GM10266 (cell line): ENCODE measurements at regions not wholly inside any gene's neighbourhood (a gene's known extent, or its start where the extent isn't known, plus 50 kb on each side); places are given as distances from the start of the nearest gene placed in this dataset.

ENCODE experiments used
- DNase-seq: peaks from one replicate; pipeline ENCODE4 v3.0.0; 2012; ENCODE audit errors: extremely low spot score
- CTCF ChIP-seq: IDR thresholded peaks from 2 replicates; pipeline ENCODE4 v1.5.1; 2012; ENCODE audit warnings: mild to moderate bottlenecking, low read depth; ENCODE audit not compliant: control insufficient read depth, insufficient read depth; ENCODE audit errors: missing control alignments

GRCh38 chr7:25427721-25428120 lies 199.4 kb upstream of the NPVF start:
- DNase-seq, result no peak
- TF ChIP-seq CTCF, result no peak

DNA sequence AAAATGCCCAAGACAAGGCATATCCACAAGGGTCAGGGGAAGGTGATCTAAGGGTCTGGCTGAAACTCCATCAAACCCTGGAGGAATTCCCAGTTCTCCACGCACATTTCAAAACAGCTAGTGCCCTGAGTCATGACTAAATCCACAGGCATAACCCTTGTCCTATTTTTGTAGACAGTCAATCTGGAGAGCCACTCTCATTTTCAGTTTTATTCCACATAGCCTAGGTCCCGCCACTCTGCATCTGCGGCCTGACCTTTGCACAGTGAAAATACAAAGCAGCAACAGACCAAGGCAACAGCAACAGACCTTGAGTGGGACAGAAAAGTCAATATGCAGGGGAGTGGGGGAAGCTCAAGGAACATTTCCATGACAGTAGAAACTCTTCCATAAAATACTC lies 201.4 kb upstream of the NPVF start:
- DNase-seq, result no peak
- no peak for TF ChIP-seq CTCF

- no peak for DNase-seq
- no peak for TF ChIP-seq CTCF
Measured at GRCh38 chr7:25430200-25430931, 202.1 kb upstream of the NPVF start.

- no peak for TF ChIP-seq CTCF
- DNase-seq, result no peak
Measured at GRCh38 chr7:25431956-25432450, 203.7 kb upstream of the NPVF start.

GRCh38 chr7:25432807-25433206 lies 204.5 kb upstream of the NPVF start:
- no peak for DNase-seq
- TF ChIP-seq CTCF, result no peak

DNA sequence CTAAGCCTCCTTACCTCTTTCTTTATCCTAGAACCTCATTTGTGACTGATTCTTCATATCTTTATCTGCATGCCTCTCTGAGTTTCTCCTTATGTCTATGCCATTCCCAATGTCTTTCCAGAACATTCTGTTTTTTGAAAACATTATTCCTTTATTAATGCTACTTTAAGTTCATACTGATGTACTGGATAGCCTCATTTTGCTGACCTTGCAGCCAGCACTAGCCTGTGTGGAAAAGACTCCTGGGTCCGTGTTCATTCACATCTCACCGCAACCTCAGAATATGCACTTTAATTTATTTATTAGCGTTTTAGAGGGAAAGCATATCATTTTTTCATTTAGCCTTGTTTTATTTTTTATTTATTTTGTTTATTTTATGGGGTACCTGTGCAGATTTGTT lies 208.1 kb upstream of the NPVF start:
- no peak for TF ChIP-seq CTCF
- no peak for DNase-seq

DNA sequence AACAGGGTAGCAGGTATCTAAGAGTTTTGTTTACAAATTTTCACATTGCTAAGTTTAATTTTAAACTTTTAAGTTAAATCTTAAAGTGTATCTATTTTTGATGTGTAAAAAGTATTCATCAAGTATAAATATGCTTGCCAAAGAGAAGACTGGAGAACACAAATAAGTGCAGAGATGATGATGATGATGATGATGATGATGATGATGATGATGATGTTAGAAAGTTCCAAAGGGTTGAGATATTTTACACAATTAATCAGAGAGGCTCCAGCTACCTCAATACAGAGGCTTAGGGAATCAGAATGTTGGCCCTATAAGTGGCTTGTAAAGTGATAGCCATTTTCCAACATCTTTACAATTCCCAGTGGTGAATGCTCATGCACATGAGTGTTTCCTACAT lies 209.0 kb upstream of the NPVF start:
- TF ChIP-seq CTCF, result no peak
- DNase-seq, result no peak
